GM19035 (cell line): ENCODE measurements at regions not wholly inside any gene's neighbourhood (a gene's known extent, or its start where the extent isn't known, plus 50 kb on each side); places are given as distances from the start of the nearest gene placed in this dataset.

ENCODE experiments used
- ATAC-seq: cut with Tn5 transposase; IDR thresholded peaks from one replicate; pipeline ENCODE4 v1.9.1; 2021; ENCODE audit not compliant: unreplicated experiment

DNA sequence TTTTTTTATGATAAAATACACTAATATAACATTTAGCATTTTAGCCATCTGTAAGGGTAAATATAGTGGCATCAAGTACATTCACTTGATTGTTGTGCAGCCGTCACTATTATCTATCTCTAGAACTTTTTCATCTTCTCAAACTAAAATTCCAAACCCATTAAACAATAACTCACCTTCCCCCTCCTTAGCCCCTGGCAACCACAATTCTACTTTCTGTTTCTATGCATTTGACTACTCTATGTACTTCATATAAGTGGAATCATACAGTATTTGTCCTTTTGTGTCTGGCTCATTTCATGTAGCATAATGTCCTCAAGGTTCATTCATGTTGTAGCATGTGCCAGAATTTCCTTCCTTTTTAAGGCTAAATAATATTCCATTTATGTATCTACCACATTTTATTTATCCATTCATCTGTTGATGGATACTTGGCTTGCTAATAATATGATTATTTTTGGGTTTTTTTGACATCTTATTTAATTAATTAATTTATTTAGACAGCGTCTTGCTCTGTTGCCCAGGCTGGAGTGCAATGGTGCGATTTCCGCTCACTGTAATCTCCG is 69.6 kb upstream of the MACF1 start:
- no peak for ATAC-seq

DNA sequence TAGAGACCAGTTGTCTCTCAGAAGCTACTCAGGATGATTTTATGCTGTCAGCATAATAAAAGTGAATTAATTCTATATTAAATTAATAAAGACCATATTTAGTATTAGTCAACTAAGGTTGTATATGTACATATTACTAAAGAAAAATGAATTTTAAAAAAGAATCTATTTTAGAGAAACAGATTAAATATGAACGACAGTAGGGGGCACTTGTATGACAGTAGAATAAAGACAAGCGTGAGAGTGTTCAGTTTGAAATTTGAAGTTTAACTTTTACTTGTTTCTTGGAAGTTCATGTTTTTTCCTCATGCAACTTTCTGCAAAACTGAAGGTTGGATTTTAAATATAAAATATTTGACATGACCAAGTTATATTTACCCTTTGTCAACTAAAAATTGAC is 67.9 kb upstream of the MACF1 start:
- no peak for ATAC-seq

DNA sequence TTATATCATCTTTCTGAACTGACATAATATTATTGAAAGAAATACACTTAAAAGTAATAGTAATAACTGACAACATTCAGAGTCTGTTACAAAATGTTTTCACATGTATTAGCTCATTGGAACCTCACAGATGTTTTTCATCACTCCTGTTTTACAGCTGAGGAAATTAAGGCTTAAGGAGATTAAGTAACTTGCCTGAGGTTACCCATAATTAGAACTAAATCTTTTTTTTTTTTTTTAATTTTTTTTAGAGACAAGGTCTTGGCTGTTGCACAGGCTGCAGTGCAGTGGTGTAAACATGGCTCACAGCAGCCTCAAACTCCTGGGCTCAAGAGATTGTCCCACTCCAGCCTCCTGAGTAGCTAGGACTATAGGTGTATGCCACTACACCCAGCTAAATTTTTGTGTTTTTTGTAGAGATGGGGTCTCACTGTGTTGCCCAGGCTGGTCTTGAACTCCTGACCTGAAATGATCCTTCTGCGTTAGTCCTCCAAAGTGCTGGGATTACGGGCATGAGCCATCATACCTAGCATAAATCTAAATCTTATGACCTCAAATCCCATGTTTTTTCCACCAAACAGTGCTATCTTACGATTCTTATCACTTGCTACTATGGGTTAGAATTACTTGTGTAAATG is 64.7 kb upstream of the MACF1 start:
- no peak for ATAC-seq

DNA sequence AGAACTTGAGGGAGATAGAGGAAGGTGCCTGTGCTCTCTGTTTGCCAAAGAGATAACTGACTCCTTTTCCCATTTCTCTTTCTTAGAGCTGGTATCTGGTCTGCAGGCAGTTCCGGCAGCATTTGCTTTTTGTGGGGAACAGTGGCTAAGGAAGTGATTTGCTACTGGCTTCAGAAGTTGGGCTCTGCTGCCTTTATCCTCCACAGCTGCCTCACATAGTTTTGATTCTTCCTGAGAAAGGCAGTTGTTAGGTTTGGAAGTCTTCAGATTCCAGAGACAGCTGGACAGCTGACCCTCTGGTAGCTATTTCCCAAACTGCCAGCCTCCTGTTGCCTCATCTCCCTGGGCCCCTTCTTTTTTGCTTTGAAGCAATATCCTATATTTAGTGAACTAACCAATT is 62.6 kb upstream of the MACF1 start:
- ATAC-seq = no peak

DNA sequence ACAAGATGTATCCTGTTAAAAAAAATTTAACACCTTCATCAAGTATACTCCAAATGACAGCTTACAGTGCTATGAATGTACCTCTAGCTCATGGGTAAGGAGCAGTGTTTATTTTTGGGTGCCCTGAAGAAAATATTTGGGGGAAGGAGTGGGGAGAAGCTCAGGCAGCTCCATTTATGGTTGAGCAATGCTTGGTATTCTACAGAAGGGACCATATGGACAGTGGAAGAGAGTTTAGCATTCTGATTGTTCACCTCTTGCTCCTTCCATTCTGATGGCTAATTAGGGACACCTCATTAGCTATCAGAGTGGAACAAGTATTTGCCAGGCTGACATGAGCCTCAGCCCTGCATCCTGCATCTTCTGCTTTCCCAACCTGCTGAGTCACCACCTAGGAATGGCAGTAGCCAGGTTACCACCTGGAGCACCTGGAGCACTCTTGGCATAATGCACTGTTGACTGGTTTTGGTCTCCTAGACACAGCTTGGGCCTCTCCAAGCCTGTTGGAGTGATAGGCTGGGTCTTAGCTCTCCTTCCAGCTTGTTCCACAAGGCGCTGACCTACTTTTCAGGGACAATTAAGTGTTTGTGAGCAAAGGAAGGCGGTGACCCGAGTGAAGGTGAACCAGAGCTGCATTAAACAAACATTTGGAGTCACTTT is 62.0 kb upstream of the MACF1 start:
- ATAC-seq = no peak

DNA sequence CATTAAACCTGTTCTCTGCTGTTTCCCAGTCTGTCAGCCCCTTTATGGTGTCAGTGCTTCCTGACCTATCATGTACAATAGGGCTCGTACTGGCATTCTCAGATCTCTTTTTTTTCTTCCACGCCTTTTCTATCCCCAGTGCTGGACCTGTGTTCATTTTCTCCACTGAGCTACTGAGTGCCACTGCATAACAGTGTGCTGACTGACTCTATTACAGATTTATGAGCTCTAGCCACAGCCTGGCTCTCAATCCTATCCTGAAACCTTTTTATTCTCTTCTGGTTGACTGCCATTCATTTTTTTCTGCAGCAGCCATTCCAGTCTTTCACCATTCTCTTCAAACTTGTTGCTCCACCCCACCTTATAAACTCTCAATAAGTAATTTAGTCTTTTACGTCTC is 59.6 kb upstream of the MACF1 start:
- no peak for ATAC-seq

DNA sequence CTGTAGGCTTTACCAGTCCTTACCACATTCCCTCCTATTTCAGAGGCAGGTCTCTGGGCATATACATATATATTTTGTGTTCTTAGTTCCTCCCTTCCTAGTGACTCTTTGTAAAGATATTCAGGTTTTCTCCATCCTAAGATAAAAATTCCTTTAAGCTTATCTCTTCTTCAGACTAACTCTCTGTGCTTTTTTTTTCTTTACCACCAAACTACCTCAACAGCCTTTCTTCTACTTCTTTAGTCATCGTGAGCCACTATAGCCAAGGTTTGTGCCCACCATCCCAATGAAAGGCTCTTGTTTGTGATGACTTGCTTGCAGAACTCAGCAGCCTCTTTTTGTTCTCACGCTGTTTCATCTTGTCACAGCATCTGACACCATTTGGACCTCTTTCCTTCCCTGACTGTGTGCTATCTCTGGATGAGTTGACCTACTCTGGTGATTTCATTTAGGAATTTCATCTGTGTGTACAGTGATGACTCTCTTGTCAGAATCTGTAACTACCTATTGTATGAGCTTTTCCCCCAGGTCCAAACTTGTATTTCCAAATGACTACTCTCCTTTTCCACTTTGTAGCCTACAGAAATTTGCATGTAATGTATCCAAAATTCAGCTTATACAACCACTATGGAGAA is 59.0 kb upstream of the MACF1 start:
- ATAC-seq = no peak

DNA sequence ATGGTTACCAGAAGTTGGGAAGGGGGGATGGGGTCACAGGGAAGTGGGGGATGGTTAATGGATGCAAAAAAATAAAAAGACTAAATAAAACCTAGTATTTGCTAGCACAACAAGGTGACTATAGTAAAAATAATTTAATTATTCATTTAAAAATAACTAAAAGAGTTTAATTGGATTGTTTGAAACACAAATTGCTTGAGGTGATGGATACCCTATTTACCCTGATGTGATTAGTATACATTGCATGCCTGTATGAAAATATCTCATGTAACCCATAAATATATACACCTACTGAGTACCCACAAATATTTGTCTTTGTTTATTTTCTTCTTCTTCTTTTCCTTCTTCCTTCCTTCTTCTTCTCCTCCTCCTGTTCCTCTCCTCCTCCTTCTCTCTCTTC is 57.8 kb upstream of the MACF1 start:
- no peak for ATAC-seq

DNA sequence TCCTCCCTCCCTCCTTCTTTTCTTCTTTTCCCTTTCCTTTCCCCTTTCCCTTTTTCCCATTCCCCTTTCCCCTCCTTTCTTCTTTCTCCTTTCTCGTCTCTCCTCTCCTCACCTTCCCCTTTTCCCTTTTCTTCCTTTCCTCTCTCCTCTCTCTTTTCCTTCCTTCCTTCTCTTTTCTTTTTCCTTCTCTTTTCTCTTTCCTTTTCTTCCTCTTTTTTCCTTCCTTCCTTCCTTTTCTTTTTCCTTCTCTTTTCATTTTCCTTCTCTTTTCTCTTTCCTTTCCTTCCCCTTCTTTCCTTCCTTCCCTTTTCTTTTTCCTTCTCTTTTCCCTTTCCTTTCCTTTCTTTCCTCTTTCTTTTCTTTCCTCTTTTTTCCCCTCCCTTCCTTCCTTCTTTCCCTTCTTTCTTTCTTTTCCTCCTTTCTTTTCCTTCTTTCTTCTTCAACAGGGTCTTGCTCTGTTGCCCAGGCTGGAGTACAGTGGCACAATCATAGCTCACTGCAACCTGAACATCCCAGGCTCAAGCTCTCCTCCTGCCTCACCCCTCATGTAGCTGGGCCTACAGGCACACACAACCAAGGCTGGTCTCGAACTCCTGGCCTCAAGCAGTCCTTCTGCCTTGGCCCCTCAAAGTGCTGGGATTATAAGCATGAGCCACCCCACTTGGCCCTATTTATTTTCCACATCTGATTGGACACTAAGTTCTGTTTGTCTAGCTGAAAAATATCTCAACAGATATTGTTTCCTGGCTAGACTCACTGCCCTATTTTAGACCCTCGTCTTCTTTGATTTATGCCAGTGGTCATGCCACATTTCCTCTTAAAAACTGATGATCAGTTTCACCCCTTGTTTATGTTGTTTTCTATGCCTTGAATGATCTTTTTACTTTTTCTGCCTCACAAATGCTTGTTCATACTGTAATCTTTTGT is 57.1 kb upstream of the MACF1 start:
- no peak for ATAC-seq

DNA sequence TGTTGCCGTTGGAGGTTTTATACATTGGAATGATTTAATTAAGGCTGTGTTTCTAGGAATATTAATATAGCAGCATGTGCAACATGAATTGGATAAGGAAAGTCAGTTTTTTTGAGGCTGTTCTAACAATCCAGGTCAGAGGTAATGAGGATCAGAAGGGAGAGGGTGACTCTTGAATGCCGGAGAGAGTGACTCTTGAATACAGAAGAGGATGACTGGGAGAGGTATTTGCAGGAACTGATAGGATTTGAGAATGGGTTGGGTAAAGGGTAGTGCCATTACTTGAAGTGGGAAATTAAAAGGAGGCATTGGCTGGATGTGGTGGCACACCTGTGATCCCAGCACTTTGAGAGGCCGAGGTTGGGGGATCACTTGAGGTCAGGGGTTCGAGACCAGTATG is 55.6 kb upstream of the MACF1 start:
- no peak for ATAC-seq

DNA sequence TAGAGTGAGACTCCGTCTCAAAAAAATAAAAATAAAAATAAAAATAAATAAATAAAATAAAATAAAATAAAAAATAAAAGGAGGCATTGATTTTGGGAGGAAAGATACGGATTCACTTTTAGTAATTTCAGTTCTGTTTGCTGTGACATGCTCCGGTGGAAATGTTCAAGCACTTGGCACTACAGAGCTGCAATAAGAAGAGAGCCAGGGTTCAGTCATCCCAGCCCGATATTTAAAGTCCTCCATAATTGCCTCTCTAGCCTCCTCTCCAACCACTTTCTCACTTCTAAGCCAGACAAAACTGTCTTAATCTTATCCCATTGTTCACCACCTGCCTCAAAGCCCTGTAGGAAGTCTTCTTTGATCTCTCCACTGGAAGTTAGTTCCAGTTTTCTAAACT is 55.0 kb upstream of the MACF1 start:
- no peak for ATAC-seq

DNA sequence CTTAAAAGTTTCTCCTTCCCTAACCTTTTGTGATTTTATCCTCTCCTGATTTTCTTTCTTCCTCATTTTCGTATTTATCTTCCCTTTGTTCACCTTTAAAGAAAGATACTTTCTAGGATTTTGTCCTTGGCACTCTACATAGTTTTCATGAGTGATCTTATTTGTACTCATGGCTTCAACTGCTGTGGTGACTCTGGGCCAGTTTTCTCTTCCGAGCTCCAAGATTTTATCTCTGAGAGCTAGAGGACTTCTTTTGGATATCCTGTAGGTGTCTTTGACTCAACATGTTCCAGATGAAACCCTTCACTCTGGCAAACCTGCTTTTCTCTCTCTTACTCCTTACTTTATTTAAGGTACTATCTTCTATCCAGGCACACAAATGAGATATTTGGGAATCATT is 53.7 kb upstream of the MACF1 start:
- ATAC-seq = no peak

DNA sequence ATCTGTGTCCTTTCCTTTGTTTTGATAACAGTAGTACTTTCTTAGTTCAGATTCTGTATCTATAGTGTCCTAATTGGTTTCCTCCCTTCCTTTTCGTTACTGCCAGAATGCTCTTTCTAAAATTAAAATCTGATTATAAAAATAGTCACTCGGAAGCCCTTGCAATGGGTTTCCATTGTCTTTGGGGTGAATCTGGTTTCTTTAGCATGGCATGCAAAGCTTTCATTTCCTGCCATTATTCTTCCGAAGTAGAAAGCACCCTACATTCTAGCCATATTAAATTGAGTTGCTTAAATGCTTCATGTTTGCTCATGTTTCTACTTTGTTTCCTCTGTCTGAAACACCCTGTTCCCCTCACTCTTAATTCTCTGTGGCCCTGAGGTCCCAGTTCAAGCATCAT is 53.2 kb upstream of the MACF1 start:
- no peak for ATAC-seq

DNA sequence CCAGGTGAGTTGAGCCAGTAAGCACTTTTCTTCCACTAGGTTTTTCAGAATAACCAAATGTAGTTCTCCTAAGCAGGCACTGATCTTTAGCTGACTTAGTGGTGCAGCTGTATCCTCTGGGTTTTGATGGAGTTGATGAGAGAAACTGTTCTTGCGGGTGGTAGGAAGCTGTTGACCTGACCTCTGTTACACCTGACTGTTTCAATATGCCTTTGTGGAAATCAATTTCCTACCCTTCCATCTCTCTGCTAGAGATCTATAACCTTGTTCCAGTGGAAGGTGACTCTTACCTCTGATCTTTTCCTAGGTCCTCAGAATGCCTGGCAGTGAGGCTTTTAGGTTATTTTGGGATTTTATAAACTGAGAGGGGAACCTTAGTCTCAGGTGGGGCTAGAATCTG is 51.6 kb upstream of the MACF1 start:
- no peak for ATAC-seq

DNA sequence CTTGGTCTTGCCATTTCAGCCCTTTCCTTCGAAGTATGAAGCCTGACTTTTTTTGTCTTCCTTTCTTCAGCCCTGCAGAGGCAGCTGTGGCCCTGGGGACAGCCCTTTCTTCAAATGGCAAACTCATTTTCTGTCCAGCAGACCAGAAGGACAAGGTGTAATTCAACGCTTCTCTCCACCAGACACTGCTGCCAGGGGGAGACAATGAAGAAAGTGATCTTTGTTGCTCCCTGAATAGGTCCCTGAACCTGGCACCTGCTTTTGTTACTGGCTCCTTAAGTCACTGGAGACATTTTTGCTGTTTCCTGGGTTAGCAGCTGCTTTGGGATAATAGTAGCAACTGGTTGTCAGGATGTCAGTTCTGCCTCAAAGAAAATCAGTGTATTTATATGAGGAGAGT is 50.8 kb upstream of the MACF1 start:
- ATAC-seq = no peak

DNA sequence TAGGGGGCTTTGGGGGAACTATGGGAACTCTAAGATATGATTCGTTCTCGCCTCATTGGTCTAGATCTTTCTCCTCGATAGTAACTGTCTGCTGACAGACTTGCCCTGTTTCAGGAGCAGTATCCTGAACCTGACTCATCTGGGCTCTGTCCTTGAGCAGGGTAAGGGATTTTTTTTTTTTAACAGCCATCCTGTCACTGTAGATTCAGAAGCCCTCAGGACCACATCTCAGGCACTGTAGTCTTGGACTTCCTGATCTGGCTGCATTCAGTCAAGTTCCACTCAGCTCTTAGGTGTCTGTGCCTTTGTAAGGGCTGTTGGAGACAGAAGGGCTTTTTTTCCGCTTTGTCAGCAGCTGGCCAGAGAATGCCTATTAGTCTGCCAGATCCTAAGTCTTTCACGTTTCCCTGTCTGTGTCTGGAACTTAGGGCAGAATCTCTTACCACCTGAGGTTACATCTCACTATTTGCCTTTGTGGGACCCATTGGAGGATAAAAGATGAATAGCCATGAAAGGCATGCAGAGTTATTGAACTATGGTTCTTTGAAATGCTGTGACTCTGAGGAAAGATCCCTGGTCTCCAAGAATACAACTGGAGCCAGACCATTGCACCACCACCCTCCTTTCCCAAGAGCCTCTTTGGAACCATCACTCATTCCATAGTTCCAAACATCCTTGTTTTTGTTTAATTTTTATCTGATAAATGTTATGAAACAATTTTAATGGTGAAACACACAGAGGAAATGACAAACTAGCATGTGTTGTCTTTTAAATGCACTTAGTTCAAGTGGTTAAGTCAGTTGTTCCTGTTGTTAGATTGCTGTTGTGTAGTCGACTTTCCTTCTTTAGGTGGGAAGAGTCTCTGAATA is 49.7 kb upstream of the MACF1 start:
- ATAC-seq = no peak
